ENCODE measurements at regions not wholly inside any gene's neighbourhood (a gene's known extent, or its start where the extent isn't known, plus 50 kb on each side); places are given as distances from the start of the nearest gene placed in this dataset.

DNA sequence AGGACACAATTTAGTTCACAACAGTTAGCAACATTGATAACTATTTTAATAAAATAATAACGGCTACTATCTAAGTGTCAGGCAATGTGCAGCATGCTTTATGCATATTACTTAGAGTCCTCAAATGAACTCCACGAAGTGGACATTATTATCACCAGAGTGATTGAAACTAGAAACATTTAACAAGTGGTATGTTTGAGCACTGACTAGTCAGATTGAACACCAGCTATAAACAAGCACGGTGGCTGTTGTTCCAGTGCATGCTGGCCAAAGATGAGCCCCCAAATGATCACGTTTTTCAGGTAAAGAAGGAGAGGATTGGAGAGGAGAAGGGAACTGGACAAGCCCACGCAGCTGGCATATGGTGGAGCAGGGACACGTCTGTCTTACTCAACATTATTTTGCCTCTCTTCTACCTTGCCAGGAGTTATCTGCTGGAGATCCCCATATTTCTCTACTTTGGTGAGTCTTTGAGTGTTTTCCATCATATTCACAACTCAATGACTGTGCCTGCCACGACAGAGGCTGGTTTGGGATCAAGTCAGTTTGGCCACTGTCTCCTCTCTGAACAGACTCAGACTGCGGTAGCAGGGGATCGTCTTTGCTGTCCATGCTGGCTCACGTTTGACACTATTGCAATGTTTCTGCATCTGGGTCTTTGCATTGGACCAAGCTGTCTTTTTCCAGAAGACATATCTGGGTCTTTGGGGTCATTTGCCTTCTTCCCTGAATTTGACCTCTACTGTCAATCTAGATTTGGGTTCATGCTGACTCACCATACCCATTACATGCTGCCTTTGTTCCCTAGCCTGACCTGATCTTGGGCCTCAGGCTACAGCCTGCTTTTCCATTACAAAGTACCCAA lies 66.0 kb upstream of the ACSL3 start (continued):
- TF ChIP-seq, protein P1, sequence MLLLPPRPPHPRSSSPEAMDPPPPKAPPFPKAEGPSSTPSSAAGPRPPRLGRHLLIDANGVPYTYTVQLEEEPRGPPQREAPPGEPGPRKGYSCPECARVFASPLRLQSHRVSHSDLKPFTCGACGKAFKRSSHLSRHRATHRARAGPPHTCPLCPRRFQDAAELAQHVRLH (tag by site-specific recombination; IDR thresholded peaks at IDR 0.05): no peak
- no peak for TF ChIP-seq ZNF48 (tag by site-specific recombination; IDR thresholded peaks at IDR 0.05)
- no peak for TF ChIP-seq ZNF391 (tag by site-specific recombination; IDR thresholded peaks at IDR 0.05; ENCODE audit: borderline replicate concordance, low read depth)
- no peak for TF ChIP-seq ZNF776 (tag by site-specific recombination; IDR thresholded peaks at IDR 0.05; ENCODE audit: borderline replicate concordance)
- no peak for TF ChIP-seq ZNF791 (tag by site-specific recombination; IDR thresholded peaks at IDR 0.05)
- no peak for TF ChIP-seq ZNF701 (tag by site-specific recombination; IDR thresholded peaks at IDR 0.05)
- TF ChIP-seq GLI4 (tag by site-specific recombination; IDR thresholded peaks at IDR 0.05): no peak
- no peak for TF ChIP-seq HOXC10 (CRISPR knock-in tag; IDR thresholded peaks at IDR 0.05)
- TF ChIP-seq BCL6B (tag by site-specific recombination; IDR thresholded peaks at IDR 0.05): no peak

DNA sequence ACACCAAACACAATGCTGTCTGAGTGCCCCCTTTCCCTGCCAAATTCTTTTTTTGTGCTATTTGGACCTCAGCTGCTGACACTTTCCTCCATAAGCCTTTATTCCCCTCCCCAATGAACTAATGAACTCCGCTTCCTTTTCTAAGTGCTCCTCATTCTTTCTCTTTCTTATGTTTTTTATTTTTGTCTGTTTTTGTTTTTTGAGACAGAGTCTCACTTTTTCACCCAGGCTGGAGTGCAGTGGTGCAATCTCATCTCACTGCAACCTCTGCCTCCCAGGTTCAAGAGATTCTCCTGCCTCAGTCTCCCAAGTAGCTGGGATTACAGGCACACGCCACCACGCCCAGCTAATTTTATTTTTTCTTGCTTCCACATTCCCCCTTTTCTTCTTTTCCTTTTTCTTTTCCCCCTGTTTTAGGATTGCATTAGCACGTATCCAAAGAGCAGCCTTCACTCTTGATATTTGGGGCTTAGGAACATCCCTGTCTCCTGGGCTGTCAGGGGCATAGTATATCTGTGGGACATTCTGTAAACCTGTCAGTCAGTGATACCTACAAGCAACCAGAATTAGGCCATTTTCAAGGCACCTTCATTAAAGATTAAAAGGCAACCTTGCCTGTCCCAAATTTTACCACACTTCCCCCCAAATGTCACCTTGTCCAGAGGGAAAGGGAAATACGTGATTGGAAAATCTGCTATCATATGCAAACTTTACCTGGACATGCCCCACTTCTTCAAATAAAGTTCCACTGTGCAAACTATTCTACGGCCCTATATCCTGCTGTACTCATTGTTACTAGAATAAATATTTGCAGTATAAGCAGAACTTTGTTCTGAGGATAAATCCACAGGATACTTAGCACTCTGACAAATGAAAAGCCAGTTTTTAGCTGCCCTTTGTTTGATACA lies 65.1 kb upstream of the ACSL3 start:
- POLR2A ChIA-PET: interaction anchor here (1.6 kb wide), 1 partner anchor 86 kb away, joined by 4 read pairs; no protein-coding TSS in a partner anchor
- Histone ChIP-seq H3K4me1 (ENCODE audit: control insufficient read depth, insufficient read depth, low read length) (peaks cover 9% of the 10 kb centered on the region), H3K9me3 (ENCODE audit: control insufficient read depth, insufficient read depth, low read depth, low read length) (no peaks in the 10 kb centered on the region)

More for the DNA sequence above, 65.1 kb upstream of the ACSL3 start:
- Histone ChIP-seq H3K36me3 (ENCODE audit: control insufficient read depth in 2 of 2, insufficient read depth in 1 of 2, low read length in 2 of 2) (no peaks in the 10 kb centered on the region), H3K27ac (ENCODE audit: extremely low read depth, low read depth, low read length) (no peak overlapping the region), H3K4me3 (ENCODE audit: low read depth, low read length) (no peak overlapping the region)
- CTCF ChIA-PET: interaction anchor here (0.6 to 1.5 kb wide), 5 partner anchors 9 to 176 kb away, joined by 3 to 4 read pairs (median 3); no protein-coding TSS in a partner anchor
- TF ChIP-seq ZNF596 (tag by site-specific recombination; IDR thresholded peaks at IDR 0.05): no peak
- no peak for TF ChIP-seq ZBTB17 (tag by site-specific recombination; IDR thresholded peaks at IDR 0.05)
- no peak for TF ChIP-seq SCRT2 (tag by site-specific recombination; IDR thresholded peaks at IDR 0.05)
- TF ChIP-seq, protein P2, sequence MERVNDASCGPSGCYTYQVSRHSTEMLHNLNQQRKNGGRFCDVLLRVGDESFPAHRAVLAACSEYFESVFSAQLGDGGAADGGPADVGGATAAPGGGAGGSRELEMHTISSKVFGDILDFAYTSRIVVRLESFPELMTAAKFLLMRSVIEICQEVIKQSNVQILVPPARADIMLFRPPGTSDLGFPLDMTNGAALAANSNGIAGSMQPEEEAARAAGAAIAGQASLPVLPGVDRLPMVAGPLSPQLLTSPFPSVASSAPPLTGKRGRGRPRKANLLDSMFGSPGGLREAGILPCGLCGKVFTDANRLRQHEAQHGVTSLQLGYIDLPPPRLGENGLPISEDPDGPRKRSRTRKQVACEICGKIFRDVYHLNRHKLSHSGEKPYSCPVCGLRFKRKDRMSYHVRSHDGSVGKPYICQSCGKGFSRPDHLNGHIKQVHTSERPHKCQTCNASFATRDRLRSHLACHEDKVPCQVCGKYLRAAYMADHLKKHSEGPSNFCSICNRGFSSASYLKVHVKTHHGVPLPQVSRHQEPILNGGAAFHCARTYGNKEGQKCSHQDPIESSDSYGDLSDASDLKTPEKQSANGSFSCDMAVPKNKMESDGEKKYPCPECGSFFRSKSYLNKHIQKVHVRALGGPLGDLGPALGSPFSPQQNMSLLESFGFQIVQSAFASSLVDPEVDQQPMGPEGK (tag by site-specific recombination; IDR thresholded peaks at IDR 0.05): no peak
- no peak for TF ChIP-seq ZEB2 (tag by site-specific recombination; IDR thresholded peaks at IDR 0.05)
- no peak for TF ChIP-seq ZSCAN4 (tag by site-specific recombination; IDR thresholded peaks at IDR 0.05)
